Fibroblast of lung (primary cell): ENCODE measurements at regions not wholly inside any gene's neighbourhood (a gene's known extent, or its start where the extent isn't known, plus 50 kb on each side); places are given as distances from the start of the nearest gene placed in this dataset.

ENCODE experiments used
- EZH2 ChIP-seq: IDR thresholded peaks from 2 replicates; pipeline ENCODE4 v1.5.1; 2012; ENCODE audit warnings: low read length, control low read depth, mild to moderate bottlenecking; ENCODE audit errors: missing control alignments
- TF ChIP-seq, protein P1 (sequence below), 2 donors: IDR thresholded peaks in 1 of 2; conservative IDR thresholded peaks in 1 of 2; 1 replicate in 1 of 2; 2 replicates in 1 of 2; pipeline ENCODE4 v1.5.1; 2011 to 2012; ENCODE audit warnings: low read length in 2 of 2, control low read depth in 1 of 2, inconsistent platforms in 1 of 2, low read depth in 1 of 2, mild to moderate bottlenecking in 1 of 2

DNA sequence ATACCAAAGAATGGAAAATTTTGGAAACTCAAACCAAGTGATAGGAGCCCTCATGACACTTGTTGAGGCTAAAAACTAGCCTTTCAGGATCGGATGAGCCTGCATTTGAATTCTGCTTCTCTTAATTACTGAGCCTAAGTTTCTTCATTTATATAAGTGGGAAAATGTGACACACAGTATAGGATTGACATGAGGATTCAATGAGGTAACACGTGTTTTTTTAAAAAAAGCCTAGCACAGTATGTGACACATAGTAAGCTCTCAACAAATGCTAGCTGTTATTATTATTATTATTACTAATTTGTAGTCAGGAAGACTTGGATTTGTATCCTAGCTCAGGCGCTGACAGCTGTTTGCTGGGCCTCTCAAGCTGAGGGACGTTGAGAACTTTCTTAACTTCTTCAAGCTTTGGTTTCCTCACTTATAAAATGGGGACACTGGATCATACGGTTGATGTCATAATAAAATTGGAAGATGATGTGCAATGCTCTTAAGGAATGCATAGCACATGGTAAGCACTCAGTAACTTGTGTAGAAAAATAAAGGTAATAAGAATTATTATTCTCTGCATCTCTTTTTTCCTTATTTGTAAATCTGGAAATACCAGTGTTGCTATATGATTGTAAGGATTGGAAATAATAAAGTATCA lies 55.4 kb upstream of the JUN start:
- TF ChIP-seq, protein P1, sequence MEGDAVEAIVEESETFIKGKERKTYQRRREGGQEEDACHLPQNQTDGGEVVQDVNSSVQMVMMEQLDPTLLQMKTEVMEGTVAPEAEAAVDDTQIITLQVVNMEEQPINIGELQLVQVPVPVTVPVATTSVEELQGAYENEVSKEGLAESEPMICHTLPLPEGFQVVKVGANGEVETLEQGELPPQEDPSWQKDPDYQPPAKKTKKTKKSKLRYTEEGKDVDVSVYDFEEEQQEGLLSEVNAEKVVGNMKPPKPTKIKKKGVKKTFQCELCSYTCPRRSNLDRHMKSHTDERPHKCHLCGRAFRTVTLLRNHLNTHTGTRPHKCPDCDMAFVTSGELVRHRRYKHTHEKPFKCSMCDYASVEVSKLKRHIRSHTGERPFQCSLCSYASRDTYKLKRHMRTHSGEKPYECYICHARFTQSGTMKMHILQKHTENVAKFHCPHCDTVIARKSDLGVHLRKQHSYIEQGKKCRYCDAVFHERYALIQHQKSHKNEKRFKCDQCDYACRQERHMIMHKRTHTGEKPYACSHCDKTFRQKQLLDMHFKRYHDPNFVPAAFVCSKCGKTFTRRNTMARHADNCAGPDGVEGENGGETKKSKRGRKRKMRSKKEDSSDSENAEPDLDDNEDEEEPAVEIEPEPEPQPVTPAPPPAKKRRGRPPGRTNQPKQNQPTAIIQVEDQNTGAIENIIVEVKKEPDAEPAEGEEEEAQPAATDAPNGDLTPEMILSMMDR (conservative IDR thresholded peaks at IDR 0.05 in 1 of 2, IDR thresholded peaks at IDR 0.05 in 1 of 2; ENCODE audit: low read depth in 1 of 2, low read length in 2 of 2): no peak
- TF ChIP-seq EZH2: no peak
